Mononuclear cell (primary cell): ENCODE measurements at regions not wholly inside any gene's neighbourhood (a gene's known extent, or its start where the extent isn't known, plus 50 kb on each side); places are given as distances from the start of the nearest gene placed in this dataset.
"Not testable (repeated sequence)": the region's sequence is repeated elsewhere in the genome, so short reads cannot be mapped to it uniquely, and the experiment has no call there.

Experiments
- H3K27me3 ChIP-seq: 2 replicates; pipeline ENCODE4 v1.6.0; 2011; ENCODE audit warnings: low read length, control low read depth; ENCODE audit not compliant: insufficient read depth
- H3K4me1 ChIP-seq: 2 replicates; pipeline ENCODE4 v1.5.1; 2011; ENCODE audit warnings: mild to moderate bottlenecking, low read length, control low read depth; ENCODE audit not compliant: insufficient read depth
- H3K4me3 ChIP-seq: 2 replicates; pipeline ENCODE4 v1.5.1; 2011; ENCODE audit warnings: mild to moderate bottlenecking, low read length, moderate library complexity
- H3K9me3 ChIP-seq: 2 replicates; pipeline ENCODE4 v1.5.1; 2011; ENCODE audit warnings: low read depth, mild to moderate bottlenecking, control low read depth, low read length

- H3K4me1 ChIP-seq = no peaks in the 10 kb centered on the region
- H3K27me3 ChIP-seq = no peaks in the 10 kb centered on the region
- H3K4me3 ChIP-seq = no peak overlapping the region
- H3K9me3 ChIP-seq = no peaks in the 10 kb centered on the region
Measured at GRCh38 chr4:188423039-188423438, 283.8 kb downstream of the TRIML1 start.

DNA sequence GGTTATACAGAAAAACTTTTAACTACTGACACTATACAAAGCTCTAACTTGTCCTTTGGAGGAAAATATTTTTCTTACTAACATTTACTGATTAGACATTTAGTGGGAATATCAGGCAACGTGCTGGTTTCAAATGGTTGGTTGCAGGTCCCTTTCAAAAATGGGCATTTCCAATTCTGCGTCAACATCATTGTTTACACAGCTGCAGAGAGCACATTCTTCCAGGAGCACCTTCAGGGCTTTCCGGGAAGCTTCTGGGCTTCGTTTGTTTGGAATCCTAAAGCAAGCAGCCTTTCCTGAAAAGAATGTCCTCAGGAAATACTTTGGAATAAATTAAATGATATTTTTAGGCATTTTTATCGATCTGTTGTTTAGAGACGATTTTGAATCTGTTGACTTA is 289.7 kb downstream of the TRIML1 start:
- Histone ChIP-seq H3K4me3 (no peak overlapping the region), H3K27me3 (no peaks in the 10 kb centered on the region), H3K9me3 (no peaks in the 10 kb centered on the region), H3K4me1 (no peaks in the 10 kb centered on the region)

- H3K4me3 ChIP-seq = no peak overlapping the region
- H3K9me3 ChIP-seq = no peaks in the 10 kb centered on the region
- no peaks in the 10 kb centered on the region for H3K27me3 ChIP-seq
- no peaks in the 10 kb centered on the region for H3K4me1 ChIP-seq
Measured at GRCh38 chr4:188429965-188430364, 290.7 kb downstream of the TRIML1 start.

DNA sequence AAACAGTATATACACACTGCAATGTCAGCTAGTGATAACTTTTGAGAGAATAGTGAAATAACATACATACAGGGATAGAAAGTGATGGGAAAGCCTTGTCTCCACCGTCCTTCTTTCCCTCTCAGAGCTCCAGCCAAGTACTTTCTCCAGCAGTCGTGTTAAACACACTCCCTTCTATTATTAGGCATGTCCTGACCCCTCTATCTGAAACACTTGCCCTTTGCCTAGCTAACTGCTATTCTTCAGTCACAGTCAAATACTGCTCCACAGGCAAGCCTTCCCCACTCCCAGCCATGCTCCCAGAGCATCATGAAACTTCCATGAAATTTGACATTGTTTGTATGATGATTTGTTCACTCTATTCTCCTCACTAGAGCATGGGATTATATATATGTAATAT is 291.1 kb downstream of the TRIML1 start:
- Histone ChIP-seq H3K27me3 (no peaks in the 10 kb centered on the region), H3K4me3 (no peak overlapping the region), H3K4me1 (no peaks in the 10 kb centered on the region), H3K9me3 (no peaks in the 10 kb centered on the region)

DNA sequence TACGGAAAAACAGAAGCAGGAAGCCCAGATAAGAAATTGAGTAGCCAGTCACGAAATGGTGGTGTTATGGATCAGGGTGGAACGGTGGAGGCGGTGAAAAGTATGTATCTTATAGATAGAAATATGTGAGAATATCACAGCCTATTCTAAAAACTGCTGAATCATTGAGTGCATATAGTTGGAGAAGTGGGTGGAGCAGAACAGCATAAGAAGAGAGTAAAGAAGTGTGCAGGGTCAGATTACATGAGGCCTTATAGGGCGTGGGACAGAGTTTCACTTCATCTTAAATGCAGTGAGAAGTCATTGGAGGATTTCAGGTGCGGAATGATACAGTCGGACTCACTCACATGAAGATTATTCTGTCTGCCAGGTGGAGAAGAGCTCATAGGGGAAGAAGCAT is 293.1 kb downstream of the TRIML1 start:
- H3K27me3 ChIP-seq = no peaks in the 10 kb centered on the region
- H3K4me1 ChIP-seq = no peaks in the 10 kb centered on the region
- H3K9me3 ChIP-seq = no peaks in the 10 kb centered on the region
- no peak overlapping the region for H3K4me3 ChIP-seq

DNA sequence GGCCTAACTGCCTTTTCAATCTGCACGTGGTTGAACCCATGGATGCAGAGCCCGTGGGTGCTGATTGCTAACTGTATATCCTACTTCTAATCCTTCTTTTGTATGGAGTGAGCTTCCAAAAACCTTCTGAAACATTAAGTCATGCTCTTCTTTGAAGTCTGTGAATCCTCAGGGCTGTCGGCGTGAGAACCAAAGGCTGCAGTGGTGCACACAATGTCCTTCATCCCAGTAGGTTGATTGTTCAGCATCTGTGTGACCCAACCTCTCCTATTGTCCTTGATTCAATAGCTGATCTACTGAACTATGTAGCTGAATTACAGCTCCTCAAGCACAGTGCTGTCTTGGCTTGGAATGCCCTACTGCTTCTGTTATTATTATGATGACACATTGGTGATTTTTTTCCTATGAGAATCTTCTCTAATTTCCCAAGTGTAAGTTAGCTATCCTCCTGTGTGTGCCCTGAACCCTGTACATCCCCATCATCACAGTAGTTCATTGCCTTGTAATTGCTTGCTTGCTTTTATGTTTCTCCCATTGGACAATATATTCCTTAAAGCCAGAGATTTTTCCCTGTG is 294.6 kb downstream of the TRIML1 start:
- no peaks in the 10 kb centered on the region for H3K4me1 ChIP-seq
- no peaks in the 10 kb centered on the region for H3K27me3 ChIP-seq
- no peaks in the 10 kb centered on the region for H3K9me3 ChIP-seq
- H3K4me3 ChIP-seq = no peak overlapping the region

DNA sequence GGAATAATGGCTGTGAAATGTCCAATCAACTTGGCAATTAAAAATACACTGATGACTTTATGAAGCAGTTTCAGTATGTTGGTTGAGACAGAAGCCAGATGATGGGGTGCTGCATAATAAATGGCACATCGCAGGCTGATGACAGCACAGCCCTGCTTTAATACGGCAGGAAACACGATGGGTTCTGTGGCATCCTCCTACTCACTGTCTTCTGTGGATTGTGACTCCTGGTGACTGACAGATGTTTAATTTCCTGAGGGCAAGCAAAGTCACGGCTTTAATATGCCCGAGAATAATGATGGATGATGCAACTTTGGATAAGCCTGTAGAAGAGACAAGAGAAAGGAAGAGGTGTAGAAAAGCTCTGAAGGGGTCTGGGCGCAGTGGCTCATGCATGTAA is 295.4 kb downstream of the TRIML1 start:
- H3K4me1 ChIP-seq = no peaks in the 10 kb centered on the region
- no peak overlapping the region for H3K4me3 ChIP-seq
- H3K9me3 ChIP-seq = no peaks in the 10 kb centered on the region
- H3K27me3 ChIP-seq = no peaks in the 10 kb centered on the region

DNA sequence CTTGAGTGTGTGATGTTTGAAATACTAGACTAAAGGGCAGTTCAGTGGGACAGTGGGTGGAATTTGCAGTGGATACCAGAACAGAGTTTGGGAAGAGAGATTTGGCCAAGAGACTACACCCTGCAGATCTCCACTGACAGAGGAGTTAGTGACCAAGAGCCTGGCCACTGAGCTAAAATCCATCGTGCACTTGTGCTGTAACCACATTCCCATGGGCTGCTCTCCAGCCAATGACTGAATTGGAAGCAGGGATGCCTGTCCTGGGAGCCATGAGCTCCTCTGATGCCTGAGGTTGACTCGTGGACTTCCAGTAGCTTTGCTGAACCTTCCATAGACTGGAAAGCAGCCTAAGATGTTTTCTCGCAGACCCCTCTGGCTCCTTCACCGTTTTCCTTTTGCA is 296.1 kb downstream of the TRIML1 start:
- H3K27me3 ChIP-seq = no peaks in the 10 kb centered on the region
- no peaks in the 10 kb centered on the region for H3K9me3 ChIP-seq
- no peak overlapping the region for H3K4me3 ChIP-seq
- no peaks in the 10 kb centered on the region for H3K4me1 ChIP-seq

- no peaks in the 10 kb centered on the region for H3K27me3 ChIP-seq
- no peak overlapping the region for H3K4me3 ChIP-seq
- H3K4me1 ChIP-seq = no peaks in the 10 kb centered on the region
Measured at GRCh38 chr4:188437535-188437934, 298.3 kb downstream of the TRIML1 start.

DNA sequence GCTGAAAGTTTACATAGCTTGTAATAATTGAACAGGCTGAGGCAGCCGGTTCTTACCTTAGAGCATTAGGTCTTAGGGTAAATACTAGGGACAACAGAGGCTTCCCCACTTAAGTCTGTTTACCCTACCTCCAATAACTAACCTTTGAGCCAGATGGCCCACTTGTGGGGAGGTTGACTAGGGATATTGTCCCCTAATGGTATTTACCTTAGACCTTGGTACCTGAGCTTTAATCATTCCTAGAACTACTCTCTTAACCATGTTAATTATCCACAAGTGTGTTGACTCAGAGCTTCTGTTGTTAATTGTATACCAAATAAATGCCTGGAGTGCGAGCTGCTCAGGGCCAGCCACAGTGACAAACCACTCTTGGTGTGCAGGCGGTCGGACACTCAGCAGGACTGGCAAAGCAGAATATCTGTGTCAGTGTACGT is 299.2 kb downstream of the TRIML1 start:
- H3K27me3 ChIP-seq, H3K4me1 ChIP-seq, H3K4me3 ChIP-seq, H3K9me3 ChIP-seq: not testable (repeated sequence)

More at GRCh38 chr4:188437535-188437934, 298.3 kb downstream of the TRIML1 start:
- no peaks in the 10 kb centered on the region for H3K9me3 ChIP-seq

DNA sequence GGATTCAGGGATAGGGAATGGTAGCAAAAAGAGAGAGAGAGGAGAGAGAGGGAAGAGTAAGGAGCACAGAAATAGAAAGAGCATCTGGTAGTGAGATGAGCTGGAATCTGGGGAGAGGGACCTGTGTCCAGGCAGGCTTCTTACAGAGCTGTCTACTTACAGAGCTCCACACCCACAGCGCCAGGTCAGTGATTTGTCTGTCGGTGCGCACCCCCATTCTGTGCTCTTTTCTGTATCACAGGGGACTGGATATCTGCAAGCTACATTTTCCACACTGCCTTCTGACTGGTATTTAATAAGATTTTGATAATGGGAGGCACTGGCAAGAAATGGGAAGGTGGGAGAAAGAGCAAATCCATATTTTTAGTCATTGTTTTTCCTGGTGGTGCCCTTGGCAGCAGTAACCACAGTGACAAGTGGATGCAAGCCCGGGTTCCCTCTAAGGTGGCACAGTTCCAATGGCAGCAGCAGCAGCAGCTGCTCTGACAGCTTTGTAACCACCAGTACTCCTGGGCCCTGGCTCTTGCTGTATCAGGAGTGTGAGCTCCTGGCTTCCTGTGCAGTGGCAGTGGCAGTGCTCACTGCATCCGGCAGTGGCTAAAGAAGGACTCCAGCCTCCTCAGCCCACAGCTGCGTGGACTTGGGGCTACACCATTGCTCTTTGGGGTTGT is 300.5 kb downstream of the TRIML1 start:
- Histone ChIP-seq H3K27me3 (no peaks in the 10 kb centered on the region), H3K9me3 (no peaks in the 10 kb centered on the region), H3K4me3 (no peak overlapping the region)

GRCh38 chr4:188444500-188444899 is 305.3 kb downstream of the TRIML1 start:
- Histone ChIP-seq H3K27me3 (no peaks in the 10 kb centered on the region), H3K4me3 (no peak overlapping the region), H3K9me3 (no peaks in the 10 kb centered on the region), H3K4me1 (no peaks in the 10 kb centered on the region)

More for the DNA sequence above, 300.5 kb downstream of the TRIML1 start:
- no peaks in the 10 kb centered on the region for H3K4me1 ChIP-seq

DNA sequence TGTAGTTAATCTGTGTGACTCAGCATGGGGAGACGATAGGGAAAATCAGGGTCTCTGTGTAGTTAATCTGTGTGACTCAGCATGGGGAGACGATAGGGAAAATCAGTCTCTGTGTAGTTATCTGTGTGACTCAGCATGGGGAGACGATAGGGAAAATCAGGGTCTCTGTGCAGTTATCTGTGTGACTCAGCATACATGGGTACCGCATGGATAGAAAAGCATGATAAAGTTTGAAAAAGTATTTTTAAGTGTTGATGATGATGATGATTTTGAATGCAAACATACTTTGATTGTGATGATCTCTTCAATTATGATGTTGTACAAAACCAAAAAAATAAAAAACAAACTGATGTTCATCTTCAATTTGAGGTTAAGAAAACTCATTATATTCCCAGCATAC is 309.8 kb downstream of the TRIML1 start:
- H3K9me3 ChIP-seq, H3K4me1 ChIP-seq, H3K4me3 ChIP-seq, H3K27me3 ChIP-seq: not testable (repeated sequence)

GRCh38 chr4:188450571-188450970 is 311.3 kb downstream of the TRIML1 start:
- H3K4me3 ChIP-seq = no peak overlapping the region
- H3K4me1 ChIP-seq = no peaks in the 10 kb centered on the region
- no peaks in the 10 kb centered on the region for H3K9me3 ChIP-seq
- no peaks in the 10 kb centered on the region for H3K27me3 ChIP-seq

GRCh38 chr4:188452097-188452496 is 312.9 kb downstream of the TRIML1 start:
- Histone ChIP-seq H3K4me1 (no peaks in the 10 kb centered on the region), H3K9me3 (no peaks in the 10 kb centered on the region), H3K4me3 (no peak overlapping the region)

DNA sequence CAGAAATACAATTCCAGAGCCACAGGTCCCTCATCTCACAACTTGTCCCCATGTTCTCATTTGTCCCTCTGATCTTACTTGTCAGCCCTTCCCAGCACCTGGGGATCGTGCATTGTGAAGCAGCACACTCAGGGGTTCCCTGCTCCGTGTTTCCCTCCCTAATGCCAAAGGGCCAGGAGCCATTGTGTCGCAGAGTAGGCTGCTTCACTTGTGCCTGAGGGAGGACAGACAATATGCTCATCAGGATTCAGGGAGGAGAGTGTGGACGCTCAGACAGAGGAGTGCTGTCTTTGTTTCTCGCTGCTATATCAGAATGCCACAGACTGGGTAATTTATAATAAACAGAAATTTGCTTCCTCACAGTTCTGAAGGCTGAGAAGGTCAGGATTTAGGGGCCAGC is 315.3 kb downstream of the TRIML1 start:
- H3K27me3 ChIP-seq = no peaks in the 10 kb centered on the region
- H3K4me1 ChIP-seq = no peaks in the 10 kb centered on the region
- H3K9me3 ChIP-seq = no peaks in the 10 kb centered on the region
- H3K4me3 ChIP-seq = no peak overlapping the region

More at GRCh38 chr4:188452097-188452496, 312.9 kb downstream of the TRIML1 start:
- H3K27me3 ChIP-seq = no peaks in the 10 kb centered on the region
